ENCODE measurements at regions not wholly inside any gene's neighbourhood (a gene's known extent, or its start where the extent isn't known, plus 50 kb on each side); places are given as distances from the start of the nearest gene placed in this dataset.

DNA sequence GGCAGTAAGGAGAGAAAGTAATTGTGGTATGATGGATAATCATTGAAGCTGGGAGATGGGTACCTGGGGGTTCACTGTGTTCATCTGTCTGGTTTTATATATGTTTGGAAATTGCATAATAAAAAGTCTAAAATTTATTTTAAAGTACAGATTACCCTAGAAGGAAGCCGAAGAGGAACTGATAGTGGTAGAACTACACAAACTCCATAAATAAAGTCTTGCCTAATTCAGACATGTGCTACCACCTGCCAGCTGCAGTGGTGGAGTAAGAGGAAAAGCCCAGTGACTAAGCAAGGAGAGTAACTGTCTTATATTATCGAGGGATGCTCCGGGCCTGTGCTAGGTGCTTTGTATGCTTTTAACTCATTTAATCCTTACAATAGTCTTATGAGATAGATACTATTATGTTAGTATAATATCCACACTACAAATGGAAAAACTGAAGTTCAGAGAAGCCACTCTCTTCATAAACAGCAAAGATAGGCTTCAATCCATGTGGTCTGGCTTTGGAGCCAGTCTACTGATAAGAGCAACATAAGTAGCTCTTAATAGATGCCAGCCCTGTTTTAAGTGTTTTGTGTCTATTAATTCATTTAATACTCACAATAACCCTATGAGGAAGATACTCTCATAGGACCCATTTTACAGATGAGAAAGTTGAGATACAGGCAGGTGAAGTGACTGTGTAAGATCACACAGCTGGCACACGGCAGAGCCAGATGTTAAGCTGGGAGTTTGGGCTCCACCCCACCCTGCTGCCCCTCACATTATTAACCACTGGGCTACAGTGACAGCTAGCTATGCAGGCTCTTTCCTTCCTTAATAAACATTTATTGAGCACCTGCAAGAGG lies 56.8 kb upstream of the HNRNPU start:
- Mint-ChIP-seq H3K36me3 (no peaks in the 10 kb centered on the region), H3K4me1 (peaks cover 11% of the 10 kb centered on the region), H3K4me3 (no peak overlapping the region), H3K27ac (no peak overlapping the region), H3K27me3 (no peaks in the 10 kb centered on the region), H3K9me3 (no peaks in the 10 kb centered on the region)
- DNase-seq = no peak

DNA sequence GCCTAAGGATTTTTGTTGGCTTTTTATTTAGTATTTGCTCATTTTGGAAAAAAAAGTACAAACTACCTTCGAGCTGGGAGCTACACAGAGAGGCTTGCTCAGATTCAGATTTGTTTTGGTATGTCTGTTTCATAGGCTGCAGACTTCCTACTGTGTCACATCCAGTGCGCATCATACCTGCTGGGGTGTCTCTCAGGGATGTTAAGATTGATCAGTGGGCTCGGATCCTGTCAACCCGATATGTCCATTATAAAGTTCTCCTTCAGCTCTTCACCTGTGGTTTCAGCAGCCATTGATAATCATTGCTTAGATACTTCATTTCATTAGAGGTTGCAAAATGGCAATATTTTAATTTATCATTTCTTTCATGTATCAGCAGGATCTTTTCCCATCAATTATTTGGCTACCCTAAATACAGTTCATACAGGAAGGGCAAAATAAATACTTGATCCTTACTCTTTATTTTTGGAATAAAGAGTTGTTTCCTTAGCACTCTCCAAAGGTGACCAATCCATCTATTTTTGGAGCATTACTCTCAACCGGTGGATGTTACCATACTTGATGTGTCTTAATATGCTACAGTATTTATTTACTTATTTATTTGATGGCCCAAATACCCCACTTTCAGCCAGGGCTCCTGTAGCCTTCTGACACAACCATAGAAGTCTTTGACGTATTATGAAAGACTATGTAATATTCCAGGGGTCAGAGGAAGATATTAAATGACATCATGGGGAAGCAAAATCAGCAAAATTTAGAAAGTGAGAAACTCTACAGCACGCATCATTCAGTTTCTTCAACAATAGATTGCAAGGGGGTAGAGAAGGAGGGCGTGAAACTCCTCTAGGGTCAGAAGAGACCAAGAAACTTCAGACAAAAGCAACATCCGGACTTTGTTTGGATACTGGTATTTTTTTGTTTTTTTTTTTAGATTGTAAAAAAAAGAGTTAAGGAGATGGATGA lies 55.3 kb upstream of the HNRNPU start:
- peak overlapping the region; percentile 77 for H3K4me3 Mint-ChIP-seq
- H3K9me3 Mint-ChIP-seq = no peaks in the 10 kb centered on the region
- no peaks in the 10 kb centered on the region for H3K36me3 Mint-ChIP-seq
- peak overlapping the region; percentile 76 for H3K27ac Mint-ChIP-seq
- H3K4me1 Mint-ChIP-seq = peaks cover 11% of the 10 kb centered on the region
- H3K27me3 Mint-ChIP-seq = no peaks in the 10 kb centered on the region
- no peak for DNase-seq

- Mint-ChIP-seq H3K9me3 (no peaks in the 10 kb centered on the region), H3K4me3 (peak overlapping the region; percentile 77), H3K4me1 (peaks cover 11% of the 10 kb centered on the region), H3K27ac (peak overlapping the region; percentile 77), H3K27me3 (no peaks in the 10 kb centered on the region), H3K36me3 (no peaks in the 10 kb centered on the region)
- peak; percentile 75 for DNase-seq
These were observed 54.3 kb upstream of the HNRNPU start for GRCh38 chr1:244918421-244919319.

GRCh38 chr1:244917073-244917670 lies 52.8 kb upstream of the HNRNPU start:
- Mint-ChIP-seq H3K4me3 (no peak overlapping the region), H3K9me3 (no peaks in the 10 kb centered on the region), H3K36me3 (no peaks in the 10 kb centered on the region), H3K27me3 (no peaks in the 10 kb centered on the region), H3K27ac (no peak overlapping the region), H3K4me1 (peaks cover 11% of the 10 kb centered on the region)
- no peak for DNase-seq

- Mint-ChIP-seq H3K27ac (no peak overlapping the region), H3K36me3 (no peaks in the 10 kb centered on the region), H3K27me3 (no peaks in the 10 kb centered on the region), H3K4me1 (peaks cover 11% of the 10 kb centered on the region), H3K4me3 (no peak overlapping the region), H3K9me3 (no peaks in the 10 kb centered on the region)
- DNase-seq = no peak
These were observed 51.4 kb upstream of the HNRNPU start for GRCh38 chr1:244915736-244916135.

DNA sequence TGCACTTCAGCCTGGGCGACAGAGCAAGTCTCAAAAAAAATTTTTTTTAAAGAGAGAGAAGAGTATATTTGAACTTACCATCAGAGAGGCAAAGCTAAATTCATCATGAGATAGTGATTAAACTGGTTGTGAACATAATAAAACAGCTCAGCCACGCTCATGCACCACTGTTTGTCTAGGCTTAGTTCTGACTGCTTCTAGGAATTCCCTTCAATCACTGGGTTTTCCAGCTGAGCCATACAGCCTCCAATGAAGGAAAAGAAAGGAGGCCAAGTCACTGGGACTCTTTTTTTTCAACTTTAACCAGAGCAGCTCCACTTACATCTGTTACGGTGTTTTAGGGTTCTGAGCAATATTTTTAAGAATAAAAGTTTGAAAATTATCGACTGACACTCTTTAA lies 50.4 kb upstream of the HNRNPU start:
- no peak overlapping the region for H3K4me3 Mint-ChIP-seq
- no peak overlapping the region for H3K27ac Mint-ChIP-seq

More for the DNA sequence above, 50.4 kb upstream of the HNRNPU start:
- Mint-ChIP-seq H3K36me3 (no peaks in the 10 kb centered on the region), H3K4me1 (peaks cover 10% of the 10 kb centered on the region), H3K27me3 (no peaks in the 10 kb centered on the region), H3K9me3 (no peaks in the 10 kb centered on the region)
- no peak for DNase-seq
